ENCODE measurements at regions not wholly inside any gene's neighbourhood (a gene's known extent, or its start where the extent isn't known, plus 50 kb on each side); places are given as distances from the start of the nearest gene placed in this dataset.

- no peaks in the 10 kb centered on the region for H3K9me3 ChIP-seq (ENCODE audit: control insufficient read depth, insufficient read depth, low read depth, low read length)
- POLR2A ChIA-PET, result no interaction called here
- CTCF ChIA-PET, result no interaction called here
Measured at GRCh38 chr2:40043641-40044040, 264.6 kb upstream of the THUMPD2 start.

GRCh38 chr2:40043191-40043590 lies 264.1 kb upstream of the THUMPD2 start:
- Histone ChIP-seq H3K36me3 (ENCODE audit: control insufficient read depth in 2 of 2, insufficient read depth in 1 of 2, low read length in 2 of 2) (no peaks in the 10 kb centered on the region), H3K4me3 (ENCODE audit: low read depth, low read length) (no peak overlapping the region), H3K4me1 (ENCODE audit: control insufficient read depth, insufficient read depth, low read length) (no peaks in the 10 kb centered on the region), H3K9me3 (ENCODE audit: control insufficient read depth, insufficient read depth, low read depth, low read length) (no peaks in the 10 kb centered on the region), H3K27ac (ENCODE audit: extremely low read depth, low read depth, low read length) (no peak overlapping the region)
- TF ChIP-seq ZNF518A (tag by site-specific recombination; conservative IDR thresholded peaks at IDR 0.05; ENCODE audit: low read depth), result no peak
- no peak for TF ChIP-seq ZNF24 (tag by site-specific recombination; IDR thresholded peaks at IDR 0.05)
- no peak for TF ChIP-seq ZNF202 (tag by site-specific recombination; IDR thresholded peaks at IDR 0.05; ENCODE audit: borderline replicate concordance)
- TF ChIP-seq ZNF391 (tag by site-specific recombination; IDR thresholded peaks at IDR 0.05; ENCODE audit: borderline replicate concordance, low read depth), result no peak
- TF ChIP-seq SCRT2 (tag by site-specific recombination; IDR thresholded peaks at IDR 0.05), result no peak
- TF ChIP-seq ZSCAN23 (tag by site-specific recombination; IDR thresholded peaks at IDR 0.05), result no peak
- TF ChIP-seq PRDM4 (tag by site-specific recombination; IDR thresholded peaks at IDR 0.05), result no peak
- TF ChIP-seq ZNF560 (tag by site-specific recombination; IDR thresholded peaks at IDR 0.05; ENCODE audit: borderline replicate concordance), result no peak
- no peak for TF ChIP-seq ZNF114 (tag by site-specific recombination; IDR thresholded peaks at IDR 0.05)
- no peak for TF ChIP-seq ZFP3 (tag by site-specific recombination; IDR thresholded peaks at IDR 0.05; ENCODE audit: low read depth)
- TF ChIP-seq ZNF16 (tag by site-specific recombination; IDR thresholded peaks at IDR 0.05; ENCODE audit: low read depth), result no peak
- TF ChIP-seq ZNF302 (tag by site-specific recombination; IDR thresholded peaks at IDR 0.05; ENCODE audit: low read depth), result no peak
- TF ChIP-seq ZNF292 (tag by site-specific recombination; IDR thresholded peaks at IDR 0.05; ENCODE audit: borderline replicate concordance, low read depth), result no peak
- TF ChIP-seq PRDM1 (tag by site-specific recombination; IDR thresholded peaks at IDR 0.05), result no peak
- ChIA-PET POLR2A (no interaction called here), CTCF (no interaction called here)

More at GRCh38 chr2:40043641-40044040, 264.6 kb upstream of the THUMPD2 start:
- Histone ChIP-seq H3K4me1 (ENCODE audit: control insufficient read depth, insufficient read depth, low read length) (no peaks in the 10 kb centered on the region), H3K27ac (ENCODE audit: extremely low read depth, low read depth, low read length) (no peak overlapping the region), H3K4me3 (ENCODE audit: low read depth, low read length) (no peak overlapping the region), H3K36me3 (ENCODE audit: control insufficient read depth in 2 of 2, insufficient read depth in 1 of 2, low read length in 2 of 2) (no peaks in the 10 kb centered on the region)
- TF ChIP-seq GLI4 (tag by site-specific recombination; IDR thresholded peaks at IDR 0.05) (no peak), ZNF843 (tag by site-specific recombination; IDR thresholded peaks at IDR 0.05) (no peak), ZXDB (tag by site-specific recombination; IDR thresholded peaks at IDR 0.05) (no peak), ZNF692 (tag by site-specific recombination; IDR thresholded peaks at IDR 0.05) (no peak), ZNF391 (tag by site-specific recombination; IDR thresholded peaks at IDR 0.05; ENCODE audit: borderline replicate concordance, low read depth) (no peak), ZNF169 (tag by site-specific recombination; IDR thresholded peaks at IDR 0.05) (no peak), ZNF274 (IDR thresholded peaks at IDR 0.05; ENCODE audit: low read length) (no peak), ZNF274 (tag by site-specific recombination; IDR thresholded peaks at IDR 0.05; ENCODE audit: borderline replicate concordance) (no peak), ZBTB20 (tag by site-specific recombination; IDR thresholded peaks at IDR 0.05) (no peak), ZNF266 (tag by site-specific recombination; IDR thresholded peaks at IDR 0.05; ENCODE audit: low read depth) (no peak), ZNF426 (tag by site-specific recombination; IDR thresholded peaks at IDR 0.05) (no peak), ZNF423 (tag by site-specific recombination; IDR thresholded peaks at IDR 0.05) (no peak), CTCF (tag by site-specific recombination; IDR thresholded peaks at IDR 0.05) (no peak), ZFHX2 (tag by site-specific recombination; conservative IDR thresholded peaks at IDR 0.05) (no peak), ZNF785 (tag by site-specific recombination; IDR thresholded peaks at IDR 0.05) (no peak), GLIS1 (tag by site-specific recombination; IDR thresholded peaks at IDR 0.05) (no peak)
